Cerebellar nuclear complex (tissue), 1 donor: ENCODE measurements at regions not wholly inside any gene's neighbourhood (a gene's known extent, or its start where the extent isn't known, plus 50 kb on each side); places are given as distances from the start of the nearest gene placed in this dataset.
"Not testable (repeated sequence)": the region's sequence is repeated elsewhere in the genome, so short reads cannot be mapped to it uniquely, and the experiment has no call there.

Source experiments
- DNase-seq, 2 experiments: peaks; one replicate each; lab custom pipeline; 2025; lab: John Stamatoyannopoulos, UW

- no peak for DNase-seq
Measured at GRCh38 chr6:134427721-134428120, 109.8 kb upstream of the SGK1 start.

GRCh38 chr6:134426623-134427022, 108.7 kb upstream of the SGK1 start:
- no peak for DNase-seq

GRCh38 chr6:134425917-134426316, 108.0 kb upstream of the SGK1 start:
- not testable (repeated sequence) for DNase-seq

- DNase-seq: no peak
Measured at GRCh38 chr6:134425513-134425912, 107.6 kb upstream of the SGK1 start.

- DNase-seq: no peak
Measured at GRCh38 chr6:134424798-134425170, 106.9 kb upstream of the SGK1 start.

GRCh38 chr6:134424165-134424797, 106.4 kb upstream of the SGK1 start:
- DNase-seq: no peak

GRCh38 chr6:134422426-134423231, 104.7 kb upstream of the SGK1 start:
- DNase-seq: no peak

GRCh38 chr6:134421501-134421900, 103.6 kb upstream of the SGK1 start:
- no peak for DNase-seq

GRCh38 chr6:134420614-134421181, 102.8 kb upstream of the SGK1 start:
- no peak for DNase-seq

GRCh38 chr6:134419716-134420115, 101.8 kb upstream of the SGK1 start:
- no peak for DNase-seq

- no peak for DNase-seq
Measured at GRCh38 chr6:134416418-134417154, 98.7 kb upstream of the SGK1 start.

GRCh38 chr6:134415656-134416055, 97.7 kb upstream of the SGK1 start:
- no peak for DNase-seq

GRCh38 chr6:134415194-134415593, 97.3 kb upstream of the SGK1 start:
- no peak for DNase-seq

GRCh38 chr6:134414793-134415192, 96.9 kb upstream of the SGK1 start:
- no peak for DNase-seq

GRCh38 chr6:134413241-134413643, 95.3 kb upstream of the SGK1 start:
- no peak for DNase-seq

GRCh38 chr6:134410541-134410940, 92.6 kb upstream of the SGK1 start:
- DNase-seq: no peak

- DNase-seq: no peak
Measured at GRCh38 chr6:134407791-134408190, 89.9 kb upstream of the SGK1 start.

- no peak for DNase-seq
Measured at GRCh38 chr6:134406311-134406710, 88.4 kb upstream of the SGK1 start.

GRCh38 chr6:134405386-134406087, 87.6 kb upstream of the SGK1 start:
- no peak for DNase-seq

GRCh38 chr6:134403312-134403711, 85.4 kb upstream of the SGK1 start:
- DNase-seq: not testable (repeated sequence)

- no peak for DNase-seq
Measured at GRCh38 chr6:134402372-134402984, 84.6 kb upstream of the SGK1 start.

GRCh38 chr6:134400941-134401340, 83.0 kb upstream of the SGK1 start:
- no peak for DNase-seq
